Uterus (tissue), 3 donors: ENCODE measurements at regions not wholly inside any gene's neighbourhood (a gene's known extent, or its start where the extent isn't known, plus 50 kb on each side); places are given as distances from the start of the nearest gene placed in this dataset.

ENCODE experiments used
- DNase-seq, 2 donors: peaks; one replicate each; pipeline ENCODE4 v3.0.0-alpha.2; 2019 to 2020
- H3K27ac ChIP-seq, 2 donors: fragments of 200-600 bp; sonication (generic); 1 replicate in 1 of 2; 2 replicates in 1 of 2; pipeline ENCODE4 v1.5.1; 2016 to 2018
- H3K27me3 ChIP-seq, 2 donors: fragments of 200-600 bp; sonication (generic); one replicate each; pipeline ENCODE4 v1.5.1; 2018 to 2019; ENCODE audit warnings: control low read depth in 1 of 2
- H3K36me3 ChIP-seq, 2 donors: fragments of 200-600 bp; sonication (generic); one replicate each; pipeline ENCODE4 v1.5.1; 2019; ENCODE audit warnings: control low read depth in 1 of 2
- H3K4me1 ChIP-seq, 2 donors: fragments of 200-600 bp; sonication (generic); one replicate each; pipeline ENCODE4 v1.5.1; 2018 to 2019; ENCODE audit warnings: control low read depth in 1 of 2
- H3K4me3 ChIP-seq, 2 donors: fragments of 200-600 bp; sonication (generic); 1 replicate in 1 of 2; 2 replicates in 1 of 2; pipeline ENCODE4 v1.5.1; 2018 to 2019; ENCODE audit warnings: mild to moderate bottlenecking in 1 of 2
- H3K9me3 ChIP-seq, 2 donors: fragments of 200-600 bp; sonication (generic); one replicate each; pipeline ENCODE4 v1.5.1; 2019; ENCODE audit warnings: control low read depth in 1 of 2
- CTCF ChIP-seq, 4 experiments: fragments of 200-600 bp in 2 of 4; fragments of 450-650 bp in 2 of 4; sonication (generic) in 2 of 4; IDR thresholded peaks; one replicate each; pipeline ENCODE4 v1.5.1; 2016 to 2019; ENCODE audit warnings: antibody characterized with exemption in 4 of 4, mild to moderate bottlenecking in 2 of 4, moderate library complexity in 1 of 4
- POLR2A ChIP-seq, 2 donors: fragments of 450-650 bp; IDR thresholded peaks; one replicate each; pipeline ENCODE4 v1.6.1; 2016; ENCODE audit warnings: antibody characterized with exemption in 2 of 2, mild to moderate bottlenecking in 1 of 2, moderate library complexity in 1 of 2
- intact Hi-C: fragments of 100-400 bp; cut with DNase I; formaldehyde crosslinking; loops from one replicate; pipeline ENCODE4 v1.15.1; 2023; ENCODE audit warnings: low total_unique reads
- donor health status: DM: yes; HTN: yes; CAD: no.

- intact Hi-C loops, result no loop called here
- no peak for DNase-seq
- Histone ChIP-seq H3K36me3 (no peaks in the 10 kb centered on the region), H3K27me3 (no peaks in the 10 kb centered on the region), H3K4me1 (no peaks in the 10 kb centered on the region), H3K27ac (no peak overlapping the region), H3K9me3 (no peaks in the 10 kb centered on the region), H3K4me3 (no peak overlapping the region)
- TF ChIP-seq CTCF (IDR thresholded peaks at IDR 0.05) (no peak), POLR2A (IDR thresholded peaks at IDR 0.05) (no peak)
Measured at GRCh38 chr2:71778514-71778913, 325.2 kb downstream of the DYSF start.

GRCh38 chr2:71777946-71778345 is 324.6 kb downstream of the DYSF start:
- no peak overlapping the region for H3K4me3 ChIP-seq
- no peaks in the 10 kb centered on the region for H3K27me3 ChIP-seq
- H3K27ac ChIP-seq, result no peak overlapping the region
- no peaks in the 10 kb centered on the region for H3K36me3 ChIP-seq
- DNase-seq, result no peak
- H3K4me1 ChIP-seq, result no peaks in the 10 kb centered on the region
- H3K9me3 ChIP-seq, result no peaks in the 10 kb centered on the region
- no peak for TF ChIP-seq CTCF (IDR thresholded peaks at IDR 0.05)
- no peak for TF ChIP-seq POLR2A (IDR thresholded peaks at IDR 0.05)
- intact Hi-C loops, result no loop called here

- Histone ChIP-seq H3K4me1 (no peaks in the 10 kb centered on the region), H3K9me3 (no peaks in the 10 kb centered on the region)
Measured at GRCh38 chr2:71776227-71776626, 322.9 kb downstream of the DYSF start.

DNA sequence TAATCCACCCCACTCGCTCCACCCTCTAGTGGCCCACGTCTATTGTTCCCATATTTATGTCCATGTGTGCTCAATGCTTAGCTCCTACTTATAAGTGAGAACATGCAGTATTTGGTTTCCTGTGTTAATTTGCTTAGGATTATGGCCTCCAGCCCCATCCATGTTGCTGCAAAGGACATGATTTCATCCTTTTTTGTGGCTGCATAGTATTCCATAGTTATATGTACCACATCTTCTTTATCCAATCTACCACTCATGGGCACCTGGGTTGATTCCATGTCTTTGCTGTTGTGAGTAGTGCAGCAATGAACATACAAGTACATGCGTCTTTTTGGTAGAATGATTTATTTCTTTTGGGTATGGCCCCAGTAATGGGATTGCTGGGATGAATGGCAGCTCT is 319.9 kb downstream of the DYSF start:
- Histone ChIP-seq H3K4me1 (no peaks in the 10 kb centered on the region), H3K27me3 (no peaks in the 10 kb centered on the region), H3K4me3 (no peak overlapping the region), H3K36me3 (no peaks in the 10 kb centered on the region), H3K27ac (no peak overlapping the region), H3K9me3 (no peaks in the 10 kb centered on the region)
- DNase-seq, result no peak
- TF ChIP-seq POLR2A (IDR thresholded peaks at IDR 0.05), result no peak
- TF ChIP-seq CTCF (IDR thresholded peaks at IDR 0.05), result no peak
- intact Hi-C loops, result no loop called here

More at GRCh38 chr2:71776227-71776626, 322.9 kb downstream of the DYSF start:
- no peak overlapping the region for H3K27ac ChIP-seq
- no peaks in the 10 kb centered on the region for H3K36me3 ChIP-seq
- DNase-seq, result no peak
- no peak overlapping the region for H3K4me3 ChIP-seq
- no peaks in the 10 kb centered on the region for H3K27me3 ChIP-seq
- intact Hi-C loops, result no loop called here
- no peak for TF ChIP-seq POLR2A (IDR thresholded peaks at IDR 0.05)
- TF ChIP-seq CTCF (IDR thresholded peaks at IDR 0.05), result no peak

- Histone ChIP-seq H3K36me3 (no peaks in the 10 kb centered on the region), H3K4me3 (no peak overlapping the region), H3K27ac (no peak overlapping the region), H3K4me1 (no peaks in the 10 kb centered on the region), H3K27me3 (no peaks in the 10 kb centered on the region), H3K9me3 (no peaks in the 10 kb centered on the region)
- intact Hi-C loops, result no loop called here
- TF ChIP-seq POLR2A (IDR thresholded peaks at IDR 0.05) (no peak), CTCF (IDR thresholded peaks at IDR 0.05) (no peak)
- no peak for DNase-seq
Measured at GRCh38 chr2:71772510-71773172, 319.3 kb downstream of the DYSF start.
